SH-SY5Y (cell line): ENCODE measurements at regions not wholly inside any gene's neighbourhood (a gene's known extent, or its start where the extent isn't known, plus 50 kb on each side); places are given as distances from the start of the nearest gene placed in this dataset.

Experiments used
- GATA2 ChIP-seq: IDR thresholded peaks from 2 replicates; pipeline ENCODE4 v1.6.1; 2011; ENCODE audit warnings: mild to moderate bottlenecking, low read depth, low read length
- GATA3 ChIP-seq: IDR thresholded peaks from 2 replicates; pipeline ENCODE4 v1.6.1; 2011; ENCODE audit warnings: low read depth, mild to moderate bottlenecking, low read length, moderate library complexity

GRCh38 chr3:197422506-197422905 lies 124.1 kb upstream of the DLG1 start:
- no peak for TF ChIP-seq GATA3
- TF ChIP-seq GATA2 = no peak
